ENCODE measurements at regions not wholly inside any gene's neighbourhood (a gene's known extent, or its start where the extent isn't known, plus 50 kb on each side); places are given as distances from the start of the nearest gene placed in this dataset.

DNA sequence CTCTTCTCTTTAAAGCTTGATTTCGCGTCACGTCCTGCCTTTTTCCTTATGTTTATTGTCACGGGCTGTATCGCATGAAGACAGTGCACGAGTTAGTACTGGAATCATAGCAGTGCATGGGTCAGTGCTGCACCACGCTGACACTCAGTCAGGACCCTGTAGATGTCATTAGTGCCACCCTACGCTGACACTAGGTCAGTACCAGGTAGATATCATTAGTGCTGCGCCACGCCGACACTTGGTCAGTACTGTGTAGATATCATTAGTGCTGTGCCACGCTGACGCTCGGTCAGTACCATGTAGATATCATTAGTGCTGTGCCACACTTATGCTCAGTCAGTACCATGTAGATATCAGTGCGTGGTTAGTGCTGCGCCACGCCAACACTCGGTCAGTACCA lies 106.2 kb upstream of the ZNF469 start:
- H3K4me1 ChIP-seq (replicated peaks in 1 of 2) = no peaks in the 10 kb centered on the region

DNA sequence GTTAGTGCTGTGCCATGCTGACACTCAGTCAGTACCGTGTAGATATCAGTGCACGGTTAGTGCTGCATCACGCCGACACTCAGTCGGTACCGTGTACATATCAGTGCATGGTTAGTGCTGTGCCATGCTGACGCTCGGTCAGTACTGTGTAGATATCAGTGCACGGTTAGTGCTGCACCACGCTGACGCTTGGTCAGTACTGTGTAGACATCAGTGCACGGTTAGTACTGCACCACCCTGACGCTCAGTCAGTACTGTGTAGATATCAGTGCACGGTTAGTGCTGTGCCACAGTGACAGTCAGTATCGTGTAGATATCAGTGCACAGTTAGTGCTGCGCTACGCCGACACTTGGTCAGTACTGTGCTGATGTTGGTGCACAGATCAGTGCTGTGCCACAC lies 102.8 kb upstream of the ZNF469 start:
- H3K27ac ChIP-seq = no peak overlapping the region
- H3K4me1 ChIP-seq (replicated peaks in 1 of 2) = no peaks in the 10 kb centered on the region
- H3K36me3 ChIP-seq (replicated peaks in 1 of 2) = no peaks in the 10 kb centered on the region
- no peaks in the 10 kb centered on the region for H3K9me3 ChIP-seq (replicated peaks in 1 of 3)
- intact Hi-C loops (cut with DNase I) = no loop called here
- no peaks in the 10 kb centered on the region for H3K27me3 ChIP-seq
- no peak overlapping the region for H3K4me3 ChIP-seq
- WGBS, 4 donors = 90 to 95% (median 92%) methylated on average over 17 to 18 of the region's 18 CpGs
- no peak for DNase-seq
- no peak for TF ChIP-seq POLR2A (IDR thresholded peaks at IDR 0.05)
- TF ChIP-seq CTCF (IDR thresholded peaks at IDR 0.05) = no peak

More for the DNA sequence above, 106.2 kb upstream of the ZNF469 start:
- WGBS, 4 donors = 81 to 96% (median 87%) methylated on average over 18 of the region's 18 CpGs
- H3K36me3 ChIP-seq (replicated peaks in 1 of 2) = no peaks in the 10 kb centered on the region
- DNase-seq = no peak
- intact Hi-C loops (cut with DNase I) = no loop called here
- no peaks in the 10 kb centered on the region for H3K27me3 ChIP-seq
- no peak overlapping the region for H3K4me3 ChIP-seq
- TF ChIP-seq POLR2A (IDR thresholded peaks at IDR 0.05) (no peak), CTCF (IDR thresholded peaks at IDR 0.05) (no peak)
- H3K27ac ChIP-seq = no peak overlapping the region
- no peaks in the 10 kb centered on the region for H3K9me3 ChIP-seq (replicated peaks in 1 of 3)

GRCh38 chr16:88281858-88282563 lies 100.7 kb upstream of the ZNF469 start:
- Histone ChIP-seq H3K4me1 (replicated peaks in 1 of 2) (no peaks in the 10 kb centered on the region), H3K36me3 (replicated peaks in 1 of 2) (no peaks in the 10 kb centered on the region), H3K27ac (no peak overlapping the region), H3K9me3 (replicated peaks in 1 of 3) (peaks cover 0 to 5% (median 0%) of the 10 kb centered on the region in 3 donors), H3K27me3 (no peaks in the 10 kb centered on the region), H3K4me3 (no peak overlapping the region)
- 75 to 84% (median 79%) methylated on average over 5 to 9 of the region's 9 CpGs for WGBS, 4 donors
- no peak for DNase-seq
- intact Hi-C loops (cut with DNase I) = no loop called here
- TF ChIP-seq CTCF (IDR thresholded peaks at IDR 0.05) (no peak), POLR2A (IDR thresholded peaks at IDR 0.05) (no peak)

DNA sequence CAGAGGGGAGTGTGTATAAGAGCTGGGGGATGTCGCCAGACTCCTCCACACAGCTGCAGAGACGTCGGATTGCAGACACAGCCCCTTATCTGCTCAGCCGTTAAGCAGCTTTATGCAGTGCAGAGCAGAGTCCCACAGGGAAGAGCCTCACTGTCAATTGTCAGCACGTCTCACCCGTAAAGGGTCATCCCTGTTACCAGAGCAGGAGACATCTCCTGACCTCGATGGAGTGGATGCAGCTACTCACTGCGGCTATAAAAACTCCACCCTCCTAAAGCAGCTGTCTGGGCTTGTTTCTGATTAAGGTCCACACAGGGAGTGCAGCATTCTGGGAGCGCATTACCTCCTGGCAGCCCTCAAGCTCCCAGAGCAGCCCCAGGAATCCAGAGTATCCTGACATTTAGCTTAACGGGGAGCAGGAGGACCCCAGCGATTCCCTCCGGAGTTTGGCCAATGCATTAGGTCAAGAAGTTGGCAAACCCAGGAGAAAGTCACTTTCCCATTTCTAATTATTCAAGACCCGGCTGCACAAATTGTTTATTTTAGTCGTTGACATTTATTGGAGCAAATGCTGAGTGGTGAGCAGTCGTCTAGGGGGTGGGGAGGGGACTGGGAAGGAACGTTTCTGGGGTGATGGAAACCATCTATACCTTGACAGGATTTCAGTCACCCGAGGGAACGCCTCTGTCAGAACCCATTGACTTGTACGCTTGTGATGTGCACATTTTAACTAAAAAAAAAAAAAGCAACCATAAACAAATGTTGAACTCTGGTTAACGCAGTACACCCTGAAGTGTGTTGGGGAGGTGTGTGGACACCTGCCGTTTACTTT lies 100.0 kb upstream of the ZNF469 start:
- Histone ChIP-seq H3K4me1 (replicated peaks in 1 of 2) (no peaks in the 10 kb centered on the region), H3K27me3 (no peaks in the 10 kb centered on the region), H3K36me3 (replicated peaks in 1 of 2) (no peaks in the 10 kb centered on the region), H3K27ac (no peak overlapping the region), H3K9me3 (replicated peaks in 1 of 3) (peaks cover 0 to 13% (median 0%) of the 10 kb centered on the region in 3 donors), H3K4me3 (no peak overlapping the region)
- intact Hi-C loops (cut with DNase I) = no loop called here
- 62 to 69% (median 68%) methylated on average over 18 to 21 of the region's 21 CpGs for WGBS, 4 donors
- DNase-seq = no peak
- no peak for TF ChIP-seq CTCF (IDR thresholded peaks at IDR 0.05)
- no peak for TF ChIP-seq POLR2A (IDR thresholded peaks at IDR 0.05)

Measured in adrenal gland (tissue), 9 donors.